Mammary epithelial cell (primary cell): ENCODE measurements at regions not wholly inside any gene's neighbourhood (a gene's known extent, or its start where the extent isn't known, plus 50 kb on each side); places are given as distances from the start of the nearest gene placed in this dataset.

ENCODE experiments used
- CTCF ChIP-seq, 2 donors: IDR thresholded peaks in 1 of 2; conservative IDR thresholded peaks in 1 of 2; 2 replicates each; pipeline ENCODE4 v1.5.1; 2011 to 2012; ENCODE audit warnings: inconsistent platforms in 2 of 2, low read length in 2 of 2, mild to moderate bottlenecking in 2 of 2, control low read depth in 1 of 2, low read depth in 1 of 2; ENCODE audit not compliant: insufficient read depth in 1 of 2; ENCODE audit errors: extremely low read depth in 1 of 2
- EZH2 ChIP-seq: IDR thresholded peaks from 2 replicates; pipeline ENCODE4 v1.6.1; 2012; ENCODE audit warnings: low read length, inconsistent platforms, borderline replicate concordance

- TF ChIP-seq CTCF (conservative IDR thresholded peaks at IDR 0.05 in 1 of 2, IDR thresholded peaks at IDR 0.05 in 1 of 2; ENCODE audit: extremely low read depth in 1 of 2, insufficient read depth in 1 of 2, low read depth in 1 of 2, low read length in 2 of 2): no peak
- no peak for TF ChIP-seq EZH2
These were observed 59.2 kb upstream of the ARHGEF3 start for GRCh38 chr3:56860939-56861338.
